NCI-H1436 treated with DMSO at 0.1 percent for 48 hours (cell line): ENCODE measurements at regions not wholly inside any gene's neighbourhood (a gene's known extent, or its start where the extent isn't known, plus 50 kb on each side); places are given as distances from the start of the nearest gene placed in this dataset.
"Not testable (repeated sequence)": the region's sequence is repeated elsewhere in the genome, so short reads cannot be mapped to it uniquely, and the experiment has no call there.

Experiments
- DNase-seq: peaks from one replicate; lab custom pipeline; 2025; lab: John Stamatoyannopoulos, UW

DNA sequence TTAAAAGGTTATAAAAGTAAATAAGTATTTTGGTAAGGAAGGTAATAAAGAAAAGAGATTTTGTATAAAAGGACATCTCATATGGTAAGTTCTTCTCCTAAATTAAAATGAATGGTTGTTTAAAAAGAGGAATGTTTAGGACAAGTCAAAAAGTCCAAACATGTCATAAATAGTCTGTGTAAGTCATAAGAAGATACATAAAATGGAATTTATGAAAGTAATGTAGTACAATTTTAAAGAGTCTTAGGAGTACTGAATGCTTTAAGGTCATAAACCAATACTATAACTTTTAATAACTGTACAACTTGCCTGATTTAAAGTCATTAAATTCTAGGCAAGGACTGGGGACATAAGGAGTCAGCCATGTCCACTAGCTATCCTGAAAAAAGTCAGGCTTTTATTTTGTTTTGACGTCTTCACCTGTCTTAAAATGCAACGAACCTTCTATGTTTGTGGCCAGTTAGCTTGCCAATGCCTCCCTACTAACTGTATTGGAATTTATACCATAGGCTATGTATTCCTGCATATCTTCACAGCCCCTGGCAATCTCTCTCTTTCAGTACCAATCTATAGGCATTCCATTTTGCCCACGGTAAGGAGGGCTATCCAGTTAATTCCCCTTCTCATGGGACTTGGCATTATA is 312.3 kb upstream of the LRRTM4 start:
- no peak for DNase-seq

DNA sequence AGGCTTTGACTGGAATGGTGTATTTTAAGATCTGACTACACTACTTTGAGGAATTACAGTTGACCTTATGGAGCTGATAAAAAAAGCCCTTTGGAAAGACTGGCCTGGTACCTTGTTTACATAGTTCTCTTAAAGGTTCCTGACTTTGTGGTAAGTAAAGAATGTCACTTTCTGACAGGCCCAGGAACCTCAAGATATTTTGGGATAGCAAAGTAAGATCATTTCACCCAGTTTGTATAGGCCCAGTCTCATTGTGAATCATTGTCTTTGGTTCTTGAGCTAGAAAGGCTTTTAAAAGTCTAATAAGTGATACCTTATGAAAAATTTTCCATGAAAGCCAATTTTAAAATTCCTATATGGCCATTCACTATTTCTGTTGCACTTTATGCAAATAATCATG is 316.3 kb upstream of the LRRTM4 start:
- no peak for DNase-seq

DNA sequence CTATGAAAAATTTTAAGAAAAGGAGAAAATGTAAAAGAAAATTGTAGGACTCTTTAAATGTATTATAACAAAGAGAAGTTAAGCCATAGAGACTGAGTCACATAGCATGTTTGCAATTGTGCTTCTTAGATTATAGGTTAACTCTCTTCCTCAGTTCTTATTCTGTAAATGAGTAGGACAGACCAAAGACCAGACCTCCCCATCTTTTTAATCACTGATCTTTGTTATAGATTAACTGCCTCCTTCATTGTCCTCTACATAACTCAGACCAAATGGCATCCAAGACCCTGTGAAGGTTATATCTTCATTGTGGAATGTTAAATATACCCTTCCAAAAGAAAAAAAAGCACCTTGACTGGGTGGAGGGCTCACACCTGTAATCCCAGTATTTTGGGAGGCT is 316.9 kb upstream of the LRRTM4 start:
- DNase-seq = no peak

DNA sequence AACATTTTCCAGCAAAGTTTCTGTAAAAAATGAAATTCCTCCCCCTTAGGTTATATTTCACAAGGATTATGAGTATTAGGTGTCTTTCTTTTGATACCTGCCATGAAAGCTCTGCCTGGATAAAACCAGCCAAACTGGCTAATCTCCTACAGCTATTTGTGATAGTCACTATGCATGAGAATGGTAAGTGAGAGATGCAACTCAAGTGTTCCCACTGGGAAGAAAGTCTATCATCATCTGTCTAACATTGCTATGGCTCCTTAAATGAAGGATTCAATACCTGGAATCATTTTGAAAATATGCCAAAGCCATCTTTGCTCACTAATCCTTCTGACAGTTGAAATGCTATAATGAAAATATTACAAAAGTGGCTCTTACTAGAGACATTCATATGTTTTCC is 339.9 kb upstream of the LRRTM4 start:
- DNase-seq = no peak

DNA sequence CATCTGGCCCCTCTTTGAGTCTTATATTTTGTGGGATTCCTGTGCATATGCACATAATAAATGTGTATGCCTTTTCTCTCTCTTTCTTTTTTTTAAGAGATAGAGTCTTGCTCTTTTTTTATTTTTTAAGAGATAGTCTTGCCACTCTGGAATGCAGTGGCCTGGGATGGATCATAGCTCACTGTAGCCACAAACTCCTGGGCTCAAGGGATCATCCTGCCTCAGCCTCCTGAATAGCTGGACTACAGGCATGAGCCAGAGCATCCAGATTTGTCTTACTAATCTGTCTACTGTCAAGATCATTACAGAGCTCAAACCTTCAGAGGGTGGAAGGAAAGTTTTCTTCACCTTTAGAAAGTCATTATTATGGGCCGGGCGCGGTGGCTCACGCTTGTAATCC is 342.2 kb upstream of the LRRTM4 start:
- no peak for DNase-seq

DNA sequence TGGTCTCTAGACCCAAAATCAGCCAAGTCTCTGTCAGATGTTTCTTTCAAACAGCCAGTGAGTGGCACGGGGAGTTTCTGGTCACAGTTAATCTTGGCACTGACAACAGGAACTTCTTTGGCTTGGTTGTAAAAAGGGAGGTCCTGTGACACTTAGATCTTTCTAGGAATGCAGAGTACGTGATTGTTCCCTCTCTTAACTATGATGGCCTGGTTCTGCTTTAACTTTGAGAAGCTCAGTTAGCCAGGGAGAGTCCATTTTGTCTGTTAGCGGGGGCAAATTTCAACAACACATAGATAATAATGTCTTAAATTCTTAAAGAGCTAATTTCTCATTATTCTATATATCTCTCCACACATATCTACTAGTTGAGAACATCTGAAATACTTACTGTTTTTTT is 344.5 kb upstream of the LRRTM4 start:
- no peak for DNase-seq

DNA sequence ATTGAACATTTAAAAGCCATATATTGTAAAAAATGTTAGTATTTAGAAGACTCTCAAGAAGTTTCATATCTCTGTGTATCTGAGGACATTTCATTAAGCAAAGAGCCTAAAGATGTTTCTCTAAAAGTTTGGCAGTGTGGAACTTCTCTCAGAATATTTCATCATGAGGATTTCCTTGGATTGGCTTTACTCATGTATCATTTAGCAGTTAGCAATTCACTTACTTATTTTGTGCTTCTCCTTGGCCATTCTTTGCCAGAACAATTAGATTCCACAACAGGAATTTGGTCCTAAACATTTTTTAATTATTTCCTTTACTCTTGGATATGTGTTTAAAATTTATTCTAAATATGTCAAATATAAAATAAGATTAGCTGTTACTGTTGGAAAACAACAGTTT is 345.0 kb upstream of the LRRTM4 start:
- no peak for DNase-seq

DNA sequence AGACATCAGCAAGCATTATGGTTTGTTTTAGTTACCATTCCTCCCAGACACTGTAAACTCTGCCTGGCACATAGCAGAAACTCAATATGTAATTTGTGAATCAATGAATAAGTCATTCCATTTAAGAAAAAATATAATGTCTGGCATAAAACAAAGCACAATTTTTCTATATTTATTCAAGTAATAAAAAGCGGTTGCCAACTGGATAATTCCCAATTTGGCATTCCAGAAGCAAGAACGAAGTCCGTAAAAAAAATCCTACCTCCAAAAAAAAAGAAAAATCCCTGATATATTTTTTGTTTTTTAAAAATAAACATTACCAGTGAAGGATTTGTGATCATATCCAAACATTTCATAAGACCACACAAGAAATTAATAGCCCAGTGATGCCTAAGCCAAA is 351.3 kb upstream of the LRRTM4 start:
- DNase-seq = no peak

DNA sequence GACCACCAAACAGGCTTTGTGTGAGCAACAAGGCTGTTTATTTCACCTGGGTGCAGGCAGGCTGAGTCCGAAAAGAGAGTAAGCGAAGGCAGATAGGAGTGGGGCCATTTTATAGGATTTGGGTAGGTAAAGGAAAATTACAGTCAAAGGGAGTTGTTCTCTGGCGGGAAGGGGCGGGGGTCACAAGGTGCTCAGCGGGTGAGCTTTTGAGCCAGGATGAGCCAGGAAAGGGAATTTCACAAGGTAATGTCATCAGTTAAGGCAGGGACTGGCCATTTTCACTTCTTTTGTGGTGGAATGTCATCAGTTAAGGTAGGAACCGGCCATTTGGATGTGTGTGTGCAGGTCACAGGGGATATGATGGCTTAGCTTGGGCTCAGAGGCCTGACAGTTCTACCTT is 378.0 kb upstream of the LRRTM4 start:
- not testable (repeated sequence) for DNase-seq

DNA sequence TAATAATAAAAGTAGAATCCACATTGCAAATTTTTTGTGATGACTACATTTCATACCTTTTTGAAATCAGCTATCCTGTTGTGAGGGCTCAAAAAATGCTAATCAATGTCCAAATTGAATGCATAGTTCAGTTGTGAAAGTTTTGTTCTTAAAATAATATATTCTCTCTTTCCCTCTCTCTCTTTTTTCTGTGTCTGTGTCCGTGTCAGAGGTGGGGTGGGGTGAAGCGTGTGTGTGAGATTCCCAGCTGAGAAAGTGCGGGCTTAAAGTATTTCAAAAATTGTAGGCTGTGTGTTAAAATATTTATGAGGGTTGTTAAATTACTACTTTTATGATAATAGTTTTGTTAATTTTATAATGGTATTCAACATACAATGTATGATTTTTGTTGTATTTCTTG is 388.0 kb upstream of the LRRTM4 start:
- DNase-seq = no peak

DNA sequence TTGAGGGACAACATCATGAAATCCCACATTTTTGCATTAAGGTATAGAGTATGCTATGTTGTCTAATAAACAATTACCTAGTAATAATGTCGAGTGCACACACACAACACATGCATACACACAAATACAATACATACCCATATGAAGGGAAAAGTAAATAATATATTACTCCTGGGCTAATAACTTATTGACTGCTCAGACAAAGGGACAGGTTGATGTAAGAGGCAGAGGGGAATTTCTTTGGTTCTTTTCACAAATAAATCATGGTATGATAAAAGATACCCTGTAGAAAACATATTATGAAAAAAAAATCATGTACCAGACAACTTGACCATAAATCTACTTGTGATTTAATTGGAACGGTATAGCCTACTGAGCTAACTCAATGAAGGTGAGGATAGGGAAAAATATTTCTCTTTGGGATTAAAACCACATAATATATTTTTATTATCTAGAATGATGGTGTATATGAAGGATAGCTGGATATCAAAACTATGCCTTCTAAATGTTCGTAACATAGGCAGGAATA is 398.7 kb upstream of the LRRTM4 start:
- no peak for DNase-seq

DNA sequence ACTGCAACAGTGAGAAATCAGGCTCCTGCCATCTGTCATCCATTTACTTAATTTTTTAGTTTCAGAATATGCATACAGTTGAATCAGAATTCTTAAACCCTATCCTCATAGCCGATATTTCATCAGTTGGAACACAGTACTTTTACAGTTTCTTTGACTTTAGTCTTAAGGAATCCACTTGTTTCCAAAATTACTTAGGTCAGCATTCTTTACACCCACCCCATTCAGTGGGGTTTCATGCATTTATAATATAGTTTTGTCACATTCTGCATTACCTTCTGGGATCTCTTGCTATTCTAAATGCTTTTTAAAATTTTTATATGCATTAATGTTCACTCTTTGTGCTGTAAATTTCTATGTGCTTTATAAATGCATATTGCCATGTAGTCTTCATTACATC is 400.4 kb upstream of the LRRTM4 start:
- no peak for DNase-seq

DNA sequence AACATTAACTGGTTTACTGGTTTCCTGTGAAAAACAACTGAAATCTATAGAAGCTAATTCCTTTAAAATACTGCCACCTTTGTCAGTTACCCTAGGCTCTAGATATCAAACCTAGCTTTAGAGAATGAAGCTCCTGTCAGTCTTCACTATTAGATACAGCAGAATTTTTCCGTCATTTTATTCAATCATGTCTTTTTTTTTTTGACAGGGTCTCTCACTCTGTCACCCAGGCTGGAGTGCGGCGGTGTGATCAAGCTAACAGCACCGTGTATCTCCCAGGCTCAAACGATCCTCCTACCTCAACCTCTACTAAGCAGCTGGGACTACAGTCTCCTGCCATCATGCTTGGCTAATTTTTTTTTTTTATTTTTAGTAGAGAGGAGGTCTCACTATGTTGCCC is 415.2 kb upstream of the LRRTM4 start:
- no peak for DNase-seq

DNA sequence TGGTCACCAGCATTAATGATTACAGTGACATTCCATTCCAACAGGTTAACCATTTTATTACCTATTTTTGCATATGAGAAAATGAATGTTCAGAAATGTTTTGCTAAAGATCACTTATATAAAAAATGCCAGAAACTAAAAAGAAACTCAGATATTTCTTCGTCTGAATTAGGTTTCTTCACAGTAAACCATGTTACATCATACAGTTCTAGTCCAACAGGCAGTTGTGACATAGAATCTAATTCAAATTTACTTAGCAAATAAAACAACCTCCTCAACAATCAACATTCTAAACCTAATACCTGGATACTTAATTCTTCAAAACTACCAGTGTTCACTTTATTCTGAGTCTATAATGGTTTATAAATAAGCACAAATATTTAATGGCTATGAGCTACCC is 416.3 kb upstream of the LRRTM4 start:
- DNase-seq = no peak

DNA sequence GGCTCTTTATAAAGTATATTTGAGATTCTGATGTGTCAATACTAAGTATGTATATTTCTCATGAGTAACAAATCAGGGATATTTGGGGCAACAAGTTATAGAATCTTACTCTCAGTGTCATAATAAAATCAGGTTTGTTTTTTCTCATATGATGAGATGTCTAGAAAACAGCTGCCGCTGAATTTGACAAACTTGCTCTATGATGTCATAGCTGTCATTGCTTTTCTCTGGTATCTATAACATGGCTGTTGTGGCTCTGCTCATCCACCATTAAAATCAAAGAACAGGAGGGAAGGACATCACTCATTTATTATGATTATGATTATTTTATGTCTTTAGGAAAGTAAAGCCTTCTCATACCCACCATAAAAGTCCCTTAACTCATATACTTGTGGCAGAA is 417.2 kb upstream of the LRRTM4 start:
- no peak for DNase-seq

DNA sequence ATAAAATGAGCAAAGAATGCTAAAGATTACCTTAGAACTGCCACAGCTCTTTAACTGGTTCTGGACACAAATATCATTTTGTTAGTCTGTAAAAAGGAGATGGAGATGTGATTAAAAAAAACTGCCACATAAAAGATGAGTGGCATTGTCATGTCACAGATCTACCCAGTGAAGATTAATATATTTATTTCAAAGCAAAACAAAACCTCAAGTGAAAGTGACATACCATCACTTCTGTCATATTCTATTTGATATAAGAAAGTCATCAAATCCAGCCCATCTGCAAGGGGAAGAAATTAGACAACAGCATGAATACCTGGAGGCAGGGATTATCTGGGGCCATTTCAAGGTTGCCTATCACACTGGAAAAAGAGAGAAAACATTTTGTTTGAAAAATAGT is 417.6 kb upstream of the LRRTM4 start:
- no peak for DNase-seq

DNA sequence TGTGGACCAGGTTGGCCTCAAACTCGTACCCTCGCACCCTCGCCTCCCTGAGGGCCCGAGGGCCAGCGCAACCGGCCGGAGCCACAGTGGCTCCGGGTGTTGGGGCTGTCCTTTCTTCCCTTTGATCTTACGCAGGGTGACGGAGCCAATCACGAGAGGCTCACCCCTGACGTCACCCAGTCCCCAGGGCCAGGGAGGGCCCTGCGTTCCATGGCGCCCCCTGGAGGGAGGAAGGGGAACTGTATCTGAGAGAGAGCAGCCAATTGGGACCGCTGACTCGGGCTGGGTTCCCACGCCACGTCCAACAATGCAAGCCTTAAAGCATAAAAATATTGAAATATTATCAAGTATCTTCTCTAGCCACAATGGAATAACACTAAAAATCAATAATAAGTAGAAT is 432.8 kb upstream of the LRRTM4 start:
- no peak for DNase-seq

DNA sequence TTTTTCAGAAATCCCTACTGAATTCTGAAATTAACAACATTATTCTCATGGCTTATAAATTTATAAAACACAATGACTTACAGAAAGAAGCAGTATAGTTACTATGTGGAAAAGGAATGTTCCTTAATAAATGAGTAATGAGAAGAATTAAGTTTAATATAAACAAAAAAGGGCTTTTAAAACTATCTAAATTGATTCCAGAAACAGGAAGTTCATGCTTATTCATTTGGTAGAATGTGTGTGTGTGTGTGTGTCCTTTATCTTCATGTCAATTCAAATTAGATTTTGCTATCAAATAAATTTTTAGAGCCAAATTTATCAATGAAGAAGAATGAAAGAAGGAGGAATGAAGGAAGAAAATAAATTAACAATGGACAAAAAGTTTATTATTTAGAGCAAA is 440.8 kb upstream of the LRRTM4 start:
- no peak for DNase-seq

DNA sequence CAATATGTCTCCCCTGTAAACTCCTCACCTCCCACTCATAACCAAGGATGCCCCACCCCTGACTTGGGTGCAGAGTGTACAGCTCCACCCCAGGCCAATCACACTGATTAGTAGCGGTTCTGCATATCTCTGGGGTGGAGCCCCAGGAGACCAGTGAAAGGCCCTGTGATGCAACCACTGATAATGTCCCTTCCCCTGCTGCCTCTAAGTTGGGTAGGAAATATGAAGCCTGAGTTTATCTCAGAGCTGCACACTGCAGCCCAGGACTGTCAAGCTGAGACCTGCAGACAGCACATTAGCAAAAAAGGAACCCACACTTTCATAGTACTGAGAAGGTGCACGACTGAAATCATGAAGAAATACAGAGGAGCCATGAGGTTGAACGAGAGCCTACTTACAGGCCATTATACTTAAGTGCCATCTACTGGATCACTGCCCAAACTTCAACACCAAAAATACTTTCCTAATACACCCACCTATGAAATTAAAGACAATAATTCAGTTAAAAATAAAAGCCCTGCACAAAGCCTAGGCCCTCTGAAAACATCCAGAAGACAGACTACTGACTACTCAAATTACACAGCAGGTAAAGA is 455.4 kb upstream of the LRRTM4 start:
- no peak for DNase-seq

DNA sequence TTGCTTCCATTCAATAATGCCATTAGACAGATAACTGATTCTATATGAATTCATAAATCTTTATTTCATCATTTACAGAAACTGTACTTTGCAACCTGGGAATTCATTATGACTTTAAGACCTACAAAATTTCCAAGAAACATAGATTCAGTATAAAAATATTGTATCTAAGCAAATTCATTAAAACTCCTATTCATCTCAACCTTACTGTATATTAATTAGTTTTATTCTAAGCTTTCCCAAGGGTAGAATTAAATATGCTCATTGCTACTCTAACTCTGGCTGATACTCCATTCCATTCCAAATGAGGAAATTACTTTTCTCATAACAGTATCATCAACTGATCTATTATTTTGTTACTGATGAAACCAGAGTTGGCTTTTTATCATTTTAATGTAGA is 473.0 kb upstream of the LRRTM4 start:
- no peak for DNase-seq

DNA sequence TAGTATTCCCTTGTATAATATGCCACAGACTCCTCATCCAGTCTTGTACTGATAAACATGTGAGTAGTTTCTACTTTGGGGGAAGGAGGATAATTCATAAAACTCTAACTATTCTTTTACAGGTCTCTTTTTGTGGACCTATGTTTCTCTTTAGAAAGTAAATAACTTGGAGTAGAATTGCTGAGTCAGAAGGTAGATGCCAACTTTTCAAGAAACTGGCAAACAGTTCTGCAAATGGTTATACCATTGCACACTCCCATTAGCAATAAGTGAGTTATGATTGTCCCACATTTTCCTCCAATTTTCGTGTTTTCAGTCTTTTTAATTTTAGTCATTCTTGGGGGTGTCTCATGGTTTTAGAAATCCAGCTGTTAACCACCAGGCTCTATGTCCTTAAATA is 477.2 kb upstream of the LRRTM4 start:
- DNase-seq = no peak

DNA sequence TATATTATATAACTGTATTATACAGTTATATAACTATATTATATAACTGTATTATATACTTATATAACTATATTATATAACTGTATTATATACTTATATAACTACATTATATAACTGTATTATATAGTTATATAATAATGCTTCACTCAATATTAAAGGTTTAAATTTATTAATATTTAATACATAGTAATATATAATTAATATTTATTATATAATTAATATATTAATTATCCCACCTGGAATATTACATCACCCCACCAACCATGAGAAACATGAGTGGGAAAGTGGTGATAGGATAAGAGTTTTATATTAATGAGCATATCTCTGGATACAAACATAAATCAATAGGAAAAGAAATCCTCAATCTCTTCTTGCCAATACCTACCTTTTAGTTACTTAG is 487.1 kb upstream of the LRRTM4 start:
- DNase-seq = no peak

DNA sequence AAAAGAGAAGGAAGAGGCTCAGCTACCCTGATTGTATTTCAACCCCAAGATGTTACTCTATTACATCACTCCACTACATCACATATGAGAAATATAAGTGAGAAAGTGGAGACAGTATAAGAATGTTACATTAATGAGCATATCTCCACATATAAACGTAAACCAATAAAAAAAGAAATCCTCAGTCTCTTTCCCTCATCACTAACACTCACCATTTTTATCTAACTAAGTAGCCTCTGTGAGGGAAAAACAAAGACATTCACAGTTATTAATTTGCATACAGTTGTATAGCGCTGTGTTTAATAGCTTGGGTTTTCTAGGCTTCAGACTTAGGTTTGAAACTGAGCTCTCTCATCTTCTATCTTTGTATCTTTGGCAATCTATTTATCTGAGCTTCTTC is 489.1 kb upstream of the LRRTM4 start:
- DNase-seq = no peak

DNA sequence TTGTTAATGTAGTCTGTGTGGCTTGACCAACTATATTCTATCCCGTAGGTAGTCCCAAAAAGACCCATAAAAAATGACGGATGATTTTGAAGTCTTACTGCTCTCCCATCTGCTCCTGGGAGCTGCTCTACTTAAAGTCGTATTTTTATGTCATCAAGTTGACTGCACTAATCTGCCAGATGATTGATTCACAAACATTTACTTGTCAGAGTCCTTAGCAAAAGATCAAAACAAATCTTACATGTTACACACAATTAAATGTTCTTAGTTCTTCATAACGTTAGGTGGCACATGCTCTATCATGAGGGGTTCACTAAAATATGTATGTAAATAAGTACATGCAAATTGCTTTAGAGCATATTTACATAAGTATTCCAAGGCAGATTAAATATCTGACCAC is 498.3 kb upstream of the LRRTM4 start:
- no peak for DNase-seq
